ENCODE measurements at regions not wholly inside any gene's neighbourhood (a gene's known extent, or its start where the extent isn't known, plus 50 kb on each side); places are given as distances from the start of the nearest gene placed in this dataset.

DNA sequence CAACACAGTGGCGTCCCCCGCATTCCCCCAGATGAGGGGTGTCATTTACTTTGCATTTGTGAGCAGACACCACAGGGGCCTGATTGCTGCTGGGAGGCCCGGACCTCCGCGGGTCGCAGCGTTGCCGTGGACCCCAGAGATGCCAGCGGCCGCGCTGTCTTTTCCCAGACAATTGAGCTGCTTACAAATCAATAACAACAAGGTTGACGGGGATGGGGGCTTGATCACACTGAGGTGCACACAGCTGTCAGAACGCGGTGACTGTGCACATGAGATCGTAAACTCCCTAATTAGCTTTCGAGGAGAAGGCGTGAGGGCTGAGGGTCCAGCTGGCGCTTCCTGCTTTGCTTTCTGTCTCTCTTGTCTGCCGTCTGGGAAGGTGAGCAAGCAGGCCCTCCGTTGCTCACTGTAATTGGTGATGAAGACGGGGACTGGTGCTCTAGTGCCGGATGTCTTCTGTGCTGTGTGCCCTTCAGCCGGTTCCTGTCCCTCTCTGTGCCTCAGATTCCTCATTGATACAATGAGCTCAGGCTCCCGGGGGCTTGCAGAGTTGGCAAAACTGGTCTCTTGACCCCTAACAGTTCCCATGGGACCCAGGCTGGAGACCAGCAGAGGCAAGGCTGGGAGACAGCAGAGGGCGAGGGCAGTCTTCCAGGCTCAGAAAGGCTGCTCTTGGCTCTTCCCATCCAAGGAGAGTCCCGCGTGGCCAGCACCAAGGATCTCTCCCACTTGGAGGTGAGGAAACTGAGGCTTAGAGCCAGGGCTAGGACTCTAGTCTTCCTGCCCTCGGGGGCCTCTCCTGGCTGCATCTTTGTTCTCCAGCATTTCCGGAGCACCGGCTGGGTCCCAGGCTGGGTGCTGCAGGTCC lies 126.0 kb upstream of the PMEPA1 start:
- no peaks in the 10 kb centered on the region for H3K9me3 ChIP-seq (ENCODE audit: control insufficient read depth in 1 of 2, insufficient read depth in 1 of 2, low read depth in 1 of 2, low read length in 2 of 2)
- H3K27me3 ChIP-seq (ENCODE audit: insufficient read depth, low read length) = peaks cover 27% of the 10 kb centered on the region; the same call in 1 of the 2 replicates
- H3K27ac ChIP-seq (ENCODE audit: low read depth, low read length) = no peak overlapping the region
- H3K36me3 ChIP-seq (ENCODE audit: control insufficient read depth in 1 of 2, insufficient read depth in 2 of 2, low read length in 2 of 2) = no peaks in the 10 kb centered on the region
- no peaks in the 10 kb centered on the region for H4K20me1 ChIP-seq (ENCODE audit: insufficient read depth)
- BruUV-seq (replicated peaks) = no TSS peak
- no peak overlapping the region for H3K9ac ChIP-seq (ENCODE audit: low read length)
- intact Hi-C loops (cut with micrococcal nuclease) = no loop called here
- RAD21 ChIA-PET (ENCODE audit: low non-redundant PET in 1 of 2, low total read pairs in 2 of 2, uncharacterized antibody in 2 of 2, unreplicated experiment in 2 of 2) = no interaction called here
- H3K4me1 ChIP-seq (ENCODE audit: control insufficient read depth in 1 of 2, insufficient read depth in 2 of 2, low read length in 2 of 2) = no peaks in the 10 kb centered on the region
- DNase-seq (ENCODE audit: low read depth, low spot score) (no peak), ATAC-seq (no peak)
- CTCF ChIA-PET = no interaction called here
- no peak overlapping the region for H3K4me2 ChIP-seq (ENCODE audit: low read length)
- no peaks in the 10 kb centered on the region for H3K79me2 ChIP-seq (ENCODE audit: insufficient read depth, low read length)
- H3K9me2 ChIP-seq (ENCODE audit: insufficient read depth) = no peaks in the 10 kb centered on the region
- H3K4me3 ChIP-seq (replicated peaks in 1 of 2; ENCODE audit: low read depth in 1 of 2, low read length in 2 of 2) = no peak overlapping the region
- POLR2A ChIA-PET = interaction anchor here (0.6 kb wide), 1 partner anchor 286 kb away, joined by 3 read pairs; no protein-coding TSS in a partner anchor
- TF ChIP-seq SRF (IDR thresholded peaks at IDR 0.05; ENCODE audit: low read depth) = no peak
- TF ChIP-seq, protein P1, sequence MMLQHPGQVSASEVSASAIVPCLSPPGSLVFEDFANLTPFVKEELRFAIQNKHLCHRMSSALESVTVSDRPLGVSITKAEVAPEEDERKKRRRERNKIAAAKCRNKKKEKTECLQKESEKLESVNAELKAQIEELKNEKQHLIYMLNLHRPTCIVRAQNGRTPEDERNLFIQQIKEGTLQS (IDR thresholded peaks at IDR 0.05) = no peak
- no peak for TF ChIP-seq EZH2phosphoT487 (IDR thresholded peaks at IDR 0.05; ENCODE audit: borderline replicate concordance)
- TF ChIP-seq, protein P2, sequence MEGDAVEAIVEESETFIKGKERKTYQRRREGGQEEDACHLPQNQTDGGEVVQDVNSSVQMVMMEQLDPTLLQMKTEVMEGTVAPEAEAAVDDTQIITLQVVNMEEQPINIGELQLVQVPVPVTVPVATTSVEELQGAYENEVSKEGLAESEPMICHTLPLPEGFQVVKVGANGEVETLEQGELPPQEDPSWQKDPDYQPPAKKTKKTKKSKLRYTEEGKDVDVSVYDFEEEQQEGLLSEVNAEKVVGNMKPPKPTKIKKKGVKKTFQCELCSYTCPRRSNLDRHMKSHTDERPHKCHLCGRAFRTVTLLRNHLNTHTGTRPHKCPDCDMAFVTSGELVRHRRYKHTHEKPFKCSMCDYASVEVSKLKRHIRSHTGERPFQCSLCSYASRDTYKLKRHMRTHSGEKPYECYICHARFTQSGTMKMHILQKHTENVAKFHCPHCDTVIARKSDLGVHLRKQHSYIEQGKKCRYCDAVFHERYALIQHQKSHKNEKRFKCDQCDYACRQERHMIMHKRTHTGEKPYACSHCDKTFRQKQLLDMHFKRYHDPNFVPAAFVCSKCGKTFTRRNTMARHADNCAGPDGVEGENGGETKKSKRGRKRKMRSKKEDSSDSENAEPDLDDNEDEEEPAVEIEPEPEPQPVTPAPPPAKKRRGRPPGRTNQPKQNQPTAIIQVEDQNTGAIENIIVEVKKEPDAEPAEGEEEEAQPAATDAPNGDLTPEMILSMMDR (IDR thresholded peaks at IDR 0.05 in 2 of 3, conservative IDR thresholded peaks at IDR 0.05 in 1 of 3; ENCODE audit: borderline replicate concordance in 1 of 3, insufficient read depth in 1 of 3, low read depth in 2 of 3, low read length in 2 of 3) = no peak
- no peak for TF ChIP-seq ELF1 (IDR thresholded peaks at IDR 0.05; ENCODE audit: borderline replicate concordance, low read depth)
- H2AFZ ChIP-seq (ENCODE audit: low read depth, low read length, poor library complexity, severe bottlenecking) = no peak overlapping the region

DNA sequence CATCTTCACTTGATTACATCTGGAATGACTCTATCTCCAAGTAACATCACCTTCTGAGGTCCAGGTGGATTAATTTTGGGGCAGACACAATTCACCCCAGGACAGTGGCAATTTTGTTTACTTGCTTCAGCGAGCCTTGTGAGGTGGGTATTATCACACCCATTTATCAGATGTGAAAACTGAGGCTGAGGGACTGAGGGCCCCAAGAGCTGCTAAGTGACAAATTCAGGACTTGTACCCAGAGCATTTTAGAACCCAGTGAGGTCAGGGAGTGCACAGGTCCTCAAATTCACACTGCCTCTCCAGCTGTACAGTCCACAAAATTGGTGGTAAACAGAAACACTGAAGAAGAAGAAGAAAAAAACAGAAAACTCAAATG lies 125.2 kb upstream of the PMEPA1 start:
- DNase-seq (ENCODE audit: low read depth, low spot score) (no peak), ATAC-seq (no peak)
- H3K9me3 ChIP-seq (ENCODE audit: control insufficient read depth in 1 of 2, insufficient read depth in 1 of 2, low read depth in 1 of 2, low read length in 2 of 2) = no peaks in the 10 kb centered on the region
- intact Hi-C loops (cut with micrococcal nuclease) = no loop called here
- no peak overlapping the region for H3K9ac ChIP-seq (ENCODE audit: low read length)
- H3K4me1 ChIP-seq (ENCODE audit: control insufficient read depth in 1 of 2, insufficient read depth in 2 of 2, low read length in 2 of 2) = no peaks in the 10 kb centered on the region
- BruUV-seq (replicated peaks) = no TSS peak
- H2AFZ ChIP-seq (ENCODE audit: low read depth, low read length, poor library complexity, severe bottlenecking) = no peak overlapping the region
- peaks cover 26% of the 10 kb centered on the region; the same call in 1 of the 2 replicates for H3K27me3 ChIP-seq (ENCODE audit: insufficient read depth, low read length)
- H4K20me1 ChIP-seq (ENCODE audit: insufficient read depth) = no peaks in the 10 kb centered on the region
- ChIA-PET POLR2A (no interaction called here), CTCF (no interaction called here), RAD21 (ENCODE audit: low non-redundant PET in 1 of 2, low total read pairs in 2 of 2, uncharacterized antibody in 2 of 2, unreplicated experiment in 2 of 2) (no interaction called here)
- H3K79me2 ChIP-seq (ENCODE audit: insufficient read depth, low read length) = no peaks in the 10 kb centered on the region
- no peak overlapping the region for H3K4me2 ChIP-seq (ENCODE audit: low read length)
- TF ChIP-seq ELF1 (IDR thresholded peaks at IDR 0.05; ENCODE audit: borderline replicate concordance, low read depth) = no peak
- TF ChIP-seq, protein P2 (IDR thresholded peaks at IDR 0.05 in 2 of 3, conservative IDR thresholded peaks at IDR 0.05 in 1 of 3; ENCODE audit: borderline replicate concordance in 1 of 3, insufficient read depth in 1 of 3, low read depth in 2 of 3, low read length in 2 of 3) = no peak
- no peak for TF ChIP-seq POLR2A (IDR thresholded peaks at IDR 0.05; ENCODE audit: borderline replicate concordance, extremely low read depth, insufficient read depth, insufficient read length)
- TF ChIP-seq SP1 (IDR thresholded peaks at IDR 0.05; ENCODE audit: low read depth) = no peak
- no peak for TF ChIP-seq FOSL1 (IDR thresholded peaks at IDR 0.05; ENCODE audit: low read depth)
- no peak for TF ChIP-seq EZH2phosphoT487 (IDR thresholded peaks at IDR 0.05; ENCODE audit: borderline replicate concordance)
- no peak for TF ChIP-seq ZFX (IDR thresholded peaks at IDR 0.05)
- TF ChIP-seq TCF7L2 (IDR thresholded peaks at IDR 0.05; ENCODE audit: borderline replicate concordance, extremely low read depth, insufficient read depth, insufficient read length) = no peak
- TF ChIP-seq JUND (IDR thresholded peaks at IDR 0.05) = no peak
- no peak for TF ChIP-seq EZH2 (IDR thresholded peaks at IDR 0.05)
- TF ChIP-seq, protein P3, sequence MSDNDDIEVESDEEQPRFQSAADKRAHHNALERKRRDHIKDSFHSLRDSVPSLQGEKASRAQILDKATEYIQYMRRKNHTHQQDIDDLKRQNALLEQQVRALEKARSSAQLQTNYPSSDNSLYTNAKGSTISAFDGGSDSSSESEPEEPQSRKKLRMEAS (IDR thresholded peaks at IDR 0.05) = no peak
- H3K36me3 ChIP-seq (ENCODE audit: control insufficient read depth in 1 of 2, insufficient read depth in 2 of 2, low read length in 2 of 2) = no peaks in the 10 kb centered on the region
- no peak overlapping the region for H3K4me3 ChIP-seq (replicated peaks in 1 of 2; ENCODE audit: low read depth in 1 of 2, low read length in 2 of 2)
- no peaks in the 10 kb centered on the region for H3K9me2 ChIP-seq (ENCODE audit: insufficient read depth)
- H3K27ac ChIP-seq (ENCODE audit: low read depth, low read length) = no peak overlapping the region

All from HCT116 (cell line).